GM18907 (cell line): ENCODE measurements at regions not wholly inside any gene's neighbourhood (a gene's known extent, or its start where the extent isn't known, plus 50 kb on each side); places are given as distances from the start of the nearest gene placed in this dataset.
"Not testable (repeated sequence)": the region's sequence is repeated elsewhere in the genome, so short reads cannot be mapped to it uniquely, and the experiment has no call there.

Source experiments
- ATAC-seq: cut with Tn5 transposase; IDR thresholded peaks from one replicate; pipeline ENCODE4 v1.9.1; 2021; ENCODE audit warnings: mild to moderate bottlenecking, moderate library complexity; ENCODE audit not compliant: unreplicated experiment

GRCh38 chr10:62694537-62695126 lies 109.9 kb upstream of the ADO start:
- ATAC-seq = no peak

- no peak for ATAC-seq
Observed at GRCh38 chr10:62696798-62697197, 107.7 kb upstream of the ADO start.

GRCh38 chr10:62699148-62699547 lies 105.4 kb upstream of the ADO start:
- no peak for ATAC-seq

GRCh38 chr10:62704121-62704520 lies 100.4 kb upstream of the ADO start:
- ATAC-seq = not testable (repeated sequence)

GRCh38 chr10:62705789-62706188 lies 98.7 kb upstream of the ADO start:
- no peak for ATAC-seq

GRCh38 chr10:62707810-62708209 lies 96.7 kb upstream of the ADO start:
- ATAC-seq = peak; percentile 69

GRCh38 chr10:62708569-62708968 lies 96.0 kb upstream of the ADO start:
- no peak for ATAC-seq

- no peak for ATAC-seq
Observed at GRCh38 chr10:62709200-62709599, 95.3 kb upstream of the ADO start.

- ATAC-seq = peak; percentile 69
Observed at GRCh38 chr10:62710182-62710581, 94.3 kb upstream of the ADO start.

GRCh38 chr10:62715383-62715782 lies 89.1 kb upstream of the ADO start:
- no peak for ATAC-seq

- no peak for ATAC-seq
Observed at GRCh38 chr10:62718585-62718984, 85.9 kb upstream of the ADO start.

- no peak for ATAC-seq
Observed at GRCh38 chr10:62719061-62719460, 85.5 kb upstream of the ADO start.

GRCh38 chr10:62721687-62722086 lies 82.8 kb upstream of the ADO start:
- ATAC-seq = no peak

- no peak for ATAC-seq
Observed at GRCh38 chr10:62723375-62723774, 81.1 kb upstream of the ADO start.

- no peak for ATAC-seq
Observed at GRCh38 chr10:62724465-62724864, 80.1 kb upstream of the ADO start.

GRCh38 chr10:62726142-62726541 lies 78.4 kb upstream of the ADO start:
- peak; percentile 89 for ATAC-seq

- ATAC-seq = no peak
Observed at GRCh38 chr10:62726638-62727037, 77.9 kb upstream of the ADO start.

- ATAC-seq = no peak
Observed at GRCh38 chr10:62727934-62728333, 76.6 kb upstream of the ADO start.

GRCh38 chr10:62728479-62728878 lies 76.0 kb upstream of the ADO start:
- no peak for ATAC-seq

GRCh38 chr10:62732841-62733653 lies 71.5 kb upstream of the ADO start:
- peak; percentile 77 for ATAC-seq

GRCh38 chr10:62733654-62734293 lies 70.7 kb upstream of the ADO start:
- peak; percentile 5 for ATAC-seq
